CD14-positive monocyte (primary cell): ENCODE measurements at regions not wholly inside any gene's neighbourhood (a gene's known extent, or its start where the extent isn't known, plus 50 kb on each side); places are given as distances from the start of the nearest gene placed in this dataset.

Experiments used
- DNase-seq, 3 donors: peaks; one replicate each; pipeline ENCODE4 v3.0.0-alpha.2; 2011 to 2022
- H2AFZ ChIP-seq: 2 replicates; pipeline ENCODE4 v1.6.0; 2012; ENCODE audit warnings: mild to moderate bottlenecking, low read depth, low read length, inconsistent platforms; ENCODE audit not compliant: insufficient read depth, poor library complexity, severe bottlenecking
- H3K27ac ChIP-seq, 2 donors: 1 replicate in 1 of 2; 2 replicates in 1 of 2; pipeline ENCODE4 v1.5.1; 2012 to 2013; ENCODE audit warnings: low read length in 2 of 2, control low read depth in 1 of 2, inconsistent platforms in 1 of 2, low read depth in 1 of 2, mild to moderate bottlenecking in 1 of 2
- H3K27me3 ChIP-seq, 2 donors: one replicate each; pipeline versions ENCODE4 v1.6.0 to v1.6.1; 2011 to 2013; ENCODE audit warnings: low read length in 2 of 2; ENCODE audit not compliant: control insufficient read depth in 2 of 2, insufficient read depth in 2 of 2
- H3K36me3 ChIP-seq, 2 donors: replicated peaks in 1 of 2; 1 replicate in 1 of 2; 2 replicates in 1 of 2; pipeline versions ENCODE4 v1.5.1 to v1.6.1; 2012 to 2013; ENCODE audit warnings: low read length in 2 of 2, control low read depth in 1 of 2, inconsistent platforms in 1 of 2, mild to moderate bottlenecking in 1 of 2; ENCODE audit not compliant: insufficient read depth in 2 of 2, control insufficient read depth in 1 of 2
- H3K4me1 ChIP-seq, 2 donors: 1 replicate in 1 of 2; 2 replicates in 1 of 2; pipeline versions ENCODE4 v1.5.1 to v1.6.1; 2012 to 2013; ENCODE audit warnings: low read length in 2 of 2, control low read depth in 1 of 2, inconsistent platforms in 1 of 2, mild to moderate bottlenecking in 1 of 2, moderate library complexity in 1 of 2; ENCODE audit not compliant: insufficient read depth in 2 of 2, control insufficient read depth in 1 of 2
- H3K4me2 ChIP-seq: replicated peaks from 2 replicates; pipeline ENCODE3; 2012; ENCODE audit warnings: low read length, moderate library complexity, mild to moderate bottlenecking; ENCODE audit not compliant: poor library complexity, severe bottlenecking; ENCODE audit errors: extremely low read depth
- H3K4me3 ChIP-seq, 3 experiments: fragments of 200-600 bp in 1 of 3; sonication (generic) in 1 of 3; replicated peaks in 1 of 3; 1 replicate in 2 of 3; 2 replicates in 1 of 3; pipeline ENCODE4 v1.5.1; 2011 to 2013; ENCODE audit warnings: low read length in 3 of 3, mild to moderate bottlenecking in 3 of 3, control low read depth in 2 of 3, low read depth in 2 of 3, inconsistent platforms in 1 of 3, moderate library complexity in 1 of 3
- H3K79me2 ChIP-seq: 2 replicates; pipeline ENCODE4 v1.6.0; 2012; ENCODE audit warnings: mild to moderate bottlenecking, control low read depth, inconsistent platforms, low read length, moderate library complexity; ENCODE audit not compliant: insufficient read depth
- H3K9ac ChIP-seq: 2 replicates; pipeline ENCODE4 v1.6.0; 2017; ENCODE audit warnings: low read length, mild to moderate bottlenecking; ENCODE audit not compliant: insufficient read depth, poor library complexity, severe bottlenecking
- H3K9me3 ChIP-seq, 2 donors: replicated peaks in 1 of 2; 1 replicate in 1 of 2; 2 replicates in 1 of 2; pipeline versions ENCODE4 v1.5.1 to v1.6.1; 2012 to 2013; ENCODE audit warnings: low read length in 2 of 2, control low read depth in 1 of 2; ENCODE audit not compliant: control insufficient read depth in 1 of 2, insufficient read depth in 1 of 2
- H4K20me1 ChIP-seq: 2 replicates; pipeline ENCODE4 v1.6.0; 2012; ENCODE audit warnings: mild to moderate bottlenecking, low read length, control low read depth, moderate library complexity; ENCODE audit not compliant: insufficient read depth
- H3K27ac Mint-ChIP-seq, 7 donors: one replicate each; pipeline ENCODE4 v1.8.0; 2020; ENCODE audit warnings: mild to moderate bottlenecking in 7 of 7, mixed read lengths in 7 of 7, moderate library complexity in 6 of 7, inconsistent platforms in 2 of 7
- H3K27me3 Mint-ChIP-seq, 3 donors: one replicate each; pipeline ENCODE4 v1.8.0; 2021 to 2022; ENCODE audit warnings: low read depth in 3 of 3, mild to moderate bottlenecking in 3 of 3, mixed read lengths in 3 of 3, moderate library complexity in 3 of 3, inconsistent platforms in 1 of 3
- H3K36me3 Mint-ChIP-seq, 2 donors: one replicate each; pipeline ENCODE4 v1.8.0; 2020; ENCODE audit warnings: mixed read lengths in 2 of 2, inconsistent platforms in 1 of 2, mild to moderate bottlenecking in 1 of 2
- H3K4me1 Mint-ChIP-seq: one replicate; pipeline ENCODE4 v1.8.0; 2020; ENCODE audit warnings: mild to moderate bottlenecking, mixed read lengths
- H3K4me3 Mint-ChIP-seq, 2 donors: one replicate each; pipeline ENCODE4 v1.8.0; 2020; ENCODE audit warnings: mild to moderate bottlenecking in 2 of 2, mixed read lengths in 2 of 2, moderate library complexity in 1 of 2
- H3K9me3 Mint-ChIP-seq, 7 donors: one replicate each; pipeline ENCODE4 v1.8.0; 2020 to 2022; ENCODE audit warnings: mixed read lengths in 7 of 7, mild to moderate bottlenecking in 6 of 7, moderate library complexity in 6 of 7, inconsistent platforms in 2 of 7
- WGBS: methylation state at CpG from one replicate; pipeline ENCODE4 v1.1.5; 2013; ENCODE audit warnings: missing lambda C conversion rate; ENCODE audit not compliant: insufficient coverage; 5-methylcytosine and 5-hydroxymethylcytosine counted together
- intact Hi-C, 2 donors: fragments of 100-400 bp; cut with micrococcal nuclease; formaldehyde crosslinking; loops; one replicate each; pipeline versions ENCODE4 v1.15.0 to v1.15.1; 2023
- TF ChIP-seq, protein P1 (sequence below): fragments of 200-600 bp; IDR thresholded peaks from one replicate; pipeline ENCODE4 v1.8.0; 2022; ENCODE audit warnings: antibody characterized with exemption, mild to moderate bottlenecking

DNA sequence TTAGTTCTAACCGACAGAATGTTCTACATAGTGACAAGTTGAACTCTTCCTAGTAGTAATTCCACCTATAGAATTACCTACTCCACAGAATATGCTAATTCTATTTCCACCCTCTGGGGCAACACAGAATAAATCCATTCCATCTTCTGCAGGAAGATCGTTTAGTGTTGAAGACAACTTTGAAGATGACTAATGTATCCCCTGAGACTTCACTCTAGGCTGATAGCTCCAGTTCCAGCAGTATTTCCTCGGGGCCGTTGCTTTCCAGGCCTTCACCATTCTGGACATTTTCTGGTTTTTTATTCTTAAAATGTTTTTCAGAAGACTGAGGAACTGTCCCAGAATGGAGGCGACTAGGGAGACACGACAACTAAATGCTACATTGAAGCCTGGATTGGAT lies 61.0 kb upstream of the CSF1 start:
- Histone ChIP-seq H3K4me3 (no peak overlapping the region), H3K9me3 (no peaks in the 10 kb centered on the region), H3K9ac (no peak overlapping the region), H3K36me3 (no peaks in the 10 kb centered on the region), H3K27ac (no peak overlapping the region), H4K20me1 (no peaks in the 10 kb centered on the region), H3K27me3 (no peaks in the 10 kb centered on the region), H3K79me2 (no peaks in the 10 kb centered on the region), H3K4me2 (no peak overlapping the region), H3K4me1 (no peaks in the 10 kb centered on the region), H2AFZ (no peak overlapping the region)
- intact Hi-C loops: loop anchor here in 1 of 2 donors (5.0 kb wide), 1 partner anchor 42 kb away; no protein-coding TSS in a partner anchor
- Mint-ChIP-seq H3K27me3 (peaks cover 2 to 4% (median 2%) of the 10 kb centered on the region in 3 donors), H3K27ac (no peak overlapping the region), H3K4me3 (no peak overlapping the region), H3K36me3 (no peaks in the 10 kb centered on the region), H3K4me1 (peaks cover 7% of the 10 kb centered on the region), H3K9me3 (peaks cover 0 to 2% (median 0%) of the 10 kb centered on the region in 7 donors)
- DNase-seq: no peak
- TF ChIP-seq, protein P1, sequence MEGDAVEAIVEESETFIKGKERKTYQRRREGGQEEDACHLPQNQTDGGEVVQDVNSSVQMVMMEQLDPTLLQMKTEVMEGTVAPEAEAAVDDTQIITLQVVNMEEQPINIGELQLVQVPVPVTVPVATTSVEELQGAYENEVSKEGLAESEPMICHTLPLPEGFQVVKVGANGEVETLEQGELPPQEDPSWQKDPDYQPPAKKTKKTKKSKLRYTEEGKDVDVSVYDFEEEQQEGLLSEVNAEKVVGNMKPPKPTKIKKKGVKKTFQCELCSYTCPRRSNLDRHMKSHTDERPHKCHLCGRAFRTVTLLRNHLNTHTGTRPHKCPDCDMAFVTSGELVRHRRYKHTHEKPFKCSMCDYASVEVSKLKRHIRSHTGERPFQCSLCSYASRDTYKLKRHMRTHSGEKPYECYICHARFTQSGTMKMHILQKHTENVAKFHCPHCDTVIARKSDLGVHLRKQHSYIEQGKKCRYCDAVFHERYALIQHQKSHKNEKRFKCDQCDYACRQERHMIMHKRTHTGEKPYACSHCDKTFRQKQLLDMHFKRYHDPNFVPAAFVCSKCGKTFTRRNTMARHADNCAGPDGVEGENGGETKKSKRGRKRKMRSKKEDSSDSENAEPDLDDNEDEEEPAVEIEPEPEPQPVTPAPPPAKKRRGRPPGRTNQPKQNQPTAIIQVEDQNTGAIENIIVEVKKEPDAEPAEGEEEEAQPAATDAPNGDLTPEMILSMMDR: no peak
- 98% methylated on average over 6 of the region's 6 CpGs for WGBS

DNA sequence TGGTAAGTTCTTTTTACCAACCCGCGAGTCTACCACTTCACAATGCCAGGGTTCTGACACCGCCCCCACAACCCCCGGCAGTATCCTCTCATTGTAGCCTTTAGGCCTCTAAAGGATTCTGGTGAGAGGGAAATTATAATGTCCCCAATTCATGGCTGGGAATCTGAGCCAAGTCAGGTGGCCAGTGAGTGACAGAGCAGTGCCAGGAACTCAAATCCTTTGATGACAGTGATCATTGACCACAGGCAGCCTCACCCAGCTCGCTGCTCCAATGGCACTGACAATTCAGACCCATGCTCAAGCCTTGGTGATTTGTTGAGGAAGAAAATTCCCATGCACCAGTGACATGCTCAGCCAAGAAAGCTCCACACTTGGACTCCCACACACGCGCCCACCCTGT lies 63.4 kb upstream of the CSF1 start:
- Histone ChIP-seq H3K4me1 (no peaks in the 10 kb centered on the region), H3K27me3 (no peaks in the 10 kb centered on the region), H3K4me3 (no peak overlapping the region), H3K36me3 (no peaks in the 10 kb centered on the region), H3K9me3 (no peaks in the 10 kb centered on the region), H2AFZ (no peak overlapping the region), H3K9ac (no peak overlapping the region), H3K27ac (no peak overlapping the region), H3K4me2 (no peak overlapping the region), H3K79me2 (no peaks in the 10 kb centered on the region), H4K20me1 (no peaks in the 10 kb centered on the region)
- H3K36me3 Mint-ChIP-seq: no peaks in the 10 kb centered on the region
- TF ChIP-seq, protein P1: no peak
- WGBS: 100% methylated on average over 5 of the region's 7 CpGs
- peaks cover 0 to 2% (median 2%) of the 10 kb centered on the region in 3 donors for H3K27me3 Mint-ChIP-seq
- no peak overlapping the region for H3K4me3 Mint-ChIP-seq
- peak overlapping the region in 1 of 7 donors; percentile 18 for H3K27ac Mint-ChIP-seq
- no peaks in the 10 kb centered on the region for H3K9me3 Mint-ChIP-seq
- peaks cover 3% of the 10 kb centered on the region for H3K4me1 Mint-ChIP-seq
- DNase-seq: no peak
- intact Hi-C loops: loop anchor here in 1 of 2 donors (5.0 kb wide), 1 partner anchor 40 kb away; no protein-coding TSS in a partner anchor
